DND-41 (cell line): ENCODE measurements at regions not wholly inside any gene's neighbourhood (a gene's known extent, or its start where the extent isn't known, plus 50 kb on each side); places are given as distances from the start of the nearest gene placed in this dataset.

Experiments used
- CTCF ChIP-seq: IDR thresholded peaks from 2 replicates; pipeline ENCODE4 v1.5.1; 2012; ENCODE audit warnings: borderline replicate concordance, low read length, moderate library complexity, mild to moderate bottlenecking; ENCODE audit not compliant: poor library complexity, severe bottlenecking; ENCODE audit errors: extremely low read depth
- EZH2 ChIP-seq: IDR thresholded peaks from 3 replicates; pipeline ENCODE4 v1.6.1; 2012; ENCODE audit warnings: borderline replicate concordance, low read depth, mild to moderate bottlenecking, moderate library complexity, low read length, inconsistent platforms; ENCODE audit not compliant: severe bottlenecking

- TF ChIP-seq CTCF (no peak), EZH2 (no peak)
These were observed 223.1 kb downstream of the RBM43 start for GRCh38 chr2:151038516-151038915.
